ENCODE measurements at regions not wholly inside any gene's neighbourhood (a gene's known extent, or its start where the extent isn't known, plus 50 kb on each side); places are given as distances from the start of the nearest gene placed in this dataset.

DNA sequence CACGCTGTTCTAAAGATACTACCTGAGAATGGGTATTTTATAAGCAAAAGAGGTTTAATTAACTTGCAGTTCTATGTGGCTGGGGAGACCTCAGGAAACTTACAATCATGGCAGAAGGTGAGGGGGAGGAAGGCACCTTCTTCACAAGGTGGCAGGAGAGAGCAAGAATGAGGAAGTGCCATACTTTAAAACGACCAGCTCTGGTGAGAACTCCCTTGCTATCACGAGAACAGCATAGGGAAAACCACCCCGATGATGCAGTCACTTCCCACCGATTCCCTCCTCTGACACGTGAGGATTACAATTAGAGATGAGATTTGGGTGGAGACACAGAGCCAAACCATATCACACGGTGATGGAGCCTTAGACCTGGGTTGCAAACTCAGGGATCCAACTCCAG, 317.5 kb upstream of the EEF2KMT start:
- no TSS peak for BruUV-seq (replicated peaks)
- Histone ChIP-seq H3K9ac (replicated peaks; ENCODE audit: extremely low read depth, insufficient read depth, low read length) (no peak overlapping the region), H3K27me3 (ENCODE audit: control insufficient read depth in 2 of 2, insufficient read depth in 2 of 2, low read length in 2 of 2) (no peaks in the 10 kb centered on the region), H3K9me3 (replicated peaks; ENCODE audit: control insufficient read depth, insufficient read depth, low read length) (peaks cover 3% of the 10 kb centered on the region), H4K20me1 (replicated peaks; ENCODE audit: control insufficient read depth, extremely low read depth, insufficient read depth, low read length) (no peaks in the 10 kb centered on the region), H3K27ac (ENCODE audit: insufficient read depth, low read depth, low read length) (no peak overlapping the region), H3K4me1 (ENCODE audit: control insufficient read depth, extremely low read depth, insufficient read depth, low read length) (no peaks in the 10 kb centered on the region), H3K4me2 (ENCODE audit: insufficient read depth, low read length) (no peak overlapping the region), H2AFZ (ENCODE audit: low read depth, low read length) (no peak overlapping the region), H3K36me3 (ENCODE audit: control insufficient read depth in 2 of 2, extremely low read depth in 1 of 2, insufficient read depth in 2 of 2, low read length in 2 of 2) (no peaks in the 10 kb centered on the region), H3K4me3 (replicated peaks in 1 of 3; ENCODE audit: insufficient read depth in 1 of 3, low read depth in 1 of 3, low read length in 3 of 3) (no peak overlapping the region), H3K9me1 (replicated peaks; ENCODE audit: control insufficient read depth, extremely low read depth, insufficient read depth, low read length) (no peaks in the 10 kb centered on the region), H3K79me2 (ENCODE audit: control insufficient read depth, insufficient read depth, low read length) (no peaks in the 10 kb centered on the region)
- dilution Hi-C loops (cut with MboI; ENCODE audit: extremely low pct_ligation_motif_present, low sequenced_read_pairs) = no loop called here
- CTCF ChIA-PET = no interaction called here
- POLR2A ChIA-PET = no interaction called here
- no peak for TF ChIP-seq MAX (IDR thresholded peaks at IDR 0.05; ENCODE audit: insufficient read depth, insufficient read length)
- TF ChIP-seq POLR2A (IDR thresholded peaks at IDR 0.05; ENCODE audit: low read depth, low read length) = no peak
- no peak for TF ChIP-seq POLR2AphosphoS5 (IDR thresholded peaks at IDR 0.05; ENCODE audit: insufficient read depth, low read depth, low read length)
- no peak for TF ChIP-seq FOS (IDR thresholded peaks at IDR 0.05; ENCODE audit: borderline replicate concordance, insufficient read depth, low read length)
- no peak for TF ChIP-seq MYC (IDR thresholded peaks at IDR 0.05; ENCODE audit: low read depth, low read length)
- TF ChIP-seq CTCF (IDR thresholded peaks at IDR 0.05; ENCODE audit: extremely low read depth in 1 of 2, insufficient read depth in 1 of 2, low read depth in 1 of 2, low read length in 2 of 2) = no peak
- no peak for TF ChIP-seq EZH2 (IDR thresholded peaks at IDR 0.05; ENCODE audit: borderline replicate concordance, low read depth, low read length, severe bottlenecking)
- no peak for TF ChIP-seq JUN (IDR thresholded peaks at IDR 0.05; ENCODE audit: borderline replicate concordance, insufficient read depth, insufficient read length, low read depth)
- no peak for TF ChIP-seq GATA2 (IDR thresholded peaks at IDR 0.05; ENCODE audit: insufficient read depth, insufficient read length, low read depth, low read length)
- intact Hi-C loops (cut with micrococcal nuclease) = no loop called here
- FAIRE-seq (no peak), DNase-seq (ENCODE audit: low read depth, low spot score) (no peak)
